ENCODE measurements at regions not wholly inside any gene's neighbourhood (a gene's known extent, or its start where the extent isn't known, plus 50 kb on each side); places are given as distances from the start of the nearest gene placed in this dataset.
A peak's percentile ranks its signal among the peaks of the same experiment; 100 is the strongest.

GRCh38 chr3:8254489-8254888 lies 247.1 kb upstream of the LMCD1 start:
- DNase-seq, result no peak

- no peak for DNase-seq
Measured at GRCh38 chr3:8255725-8256124, 245.9 kb upstream of the LMCD1 start.

- DNase-seq, result no peak
Measured at GRCh38 chr3:8256441-8257071, 245.1 kb upstream of the LMCD1 start.

- no peak for DNase-seq
Measured at GRCh38 chr3:8261018-8261417, 240.6 kb upstream of the LMCD1 start.

- DNase-seq, result no peak
Measured at GRCh38 chr3:8266730-8267131, 234.9 kb upstream of the LMCD1 start.

- DNase-seq, result no peak
Measured at GRCh38 chr3:8273479-8273878, 228.1 kb upstream of the LMCD1 start.

GRCh38 chr3:8276056-8276455 lies 225.6 kb upstream of the LMCD1 start:
- no peak for DNase-seq

GRCh38 chr3:8276506-8276905 lies 225.1 kb upstream of the LMCD1 start:
- no peak for DNase-seq

GRCh38 chr3:8278448-8278847 lies 223.2 kb upstream of the LMCD1 start:
- no peak for DNase-seq

GRCh38 chr3:8279476-8279875 lies 222.1 kb upstream of the LMCD1 start:
- no peak for DNase-seq

- DNase-seq, result no peak
Measured at GRCh38 chr3:8279886-8280550, 221.6 kb upstream of the LMCD1 start.

GRCh38 chr3:8282541-8283165 lies 219.0 kb upstream of the LMCD1 start:
- no peak for DNase-seq

- no peak for DNase-seq
Measured at GRCh38 chr3:8283193-8283592, 218.4 kb upstream of the LMCD1 start.

- DNase-seq, result no peak
Measured at GRCh38 chr3:8286086-8286485, 215.5 kb upstream of the LMCD1 start.

GRCh38 chr3:8286749-8287148 lies 214.9 kb upstream of the LMCD1 start:
- no peak for DNase-seq

- no peak for DNase-seq
Measured at GRCh38 chr3:8290611-8291010, 211.0 kb upstream of the LMCD1 start.

GRCh38 chr3:8296461-8296860 lies 205.2 kb upstream of the LMCD1 start:
- no peak for DNase-seq

GRCh38 chr3:8298021-8298954 lies 203.3 kb upstream of the LMCD1 start:
- no peak for DNase-seq

- DNase-seq, result peak; percentile 60
Measured at GRCh38 chr3:8301977-8302735, 199.5 kb upstream of the LMCD1 start.

GRCh38 chr3:8303466-8303865 lies 198.2 kb upstream of the LMCD1 start:
- DNase-seq, result no peak

GRCh38 chr3:8305371-8305770 lies 196.3 kb upstream of the LMCD1 start:
- DNase-seq, result no peak
